Brain microvascular endothelial cell (primary cell): ENCODE measurements at regions not wholly inside any gene's neighbourhood (a gene's known extent, or its start where the extent isn't known, plus 50 kb on each side); places are given as distances from the start of the nearest gene placed in this dataset.

Source experiments
- DNase-seq: peaks from one replicate; pipeline ENCODE4 v3.0.0-alpha.2; 2020
- H3K27ac ChIP-seq: fragments of 250-450 bp; sonication (Bioruptor Pico); 2 replicates; pipeline ENCODE4 v1.5.1; 2020; ENCODE audit warnings: mild to moderate bottlenecking, moderate library complexity
- H3K27me3 ChIP-seq: fragments of 250-450 bp; sonication (Bioruptor Pico); replicated peaks from 2 replicates; pipeline ENCODE4 v1.5.1; 2020; ENCODE audit warnings: mild to moderate bottlenecking
- H3K36me3 ChIP-seq: fragments of 250-450 bp; sonication (Bioruptor Pico); replicated peaks from 2 replicates; pipeline ENCODE4 v1.5.1; 2020; ENCODE audit warnings: mild to moderate bottlenecking
- H3K4me3 ChIP-seq: 2 replicates; pipeline ENCODE4 v1.5.1; 2011; ENCODE audit warnings: low read depth, mild to moderate bottlenecking, control low read depth, low read length, moderate library complexity
- CTCF ChIP-seq: IDR thresholded peaks from 2 replicates; pipeline ENCODE4 v1.5.1; 2011; ENCODE audit warnings: low read depth, mild to moderate bottlenecking, moderate library complexity, low read length, control low read depth, inconsistent platforms; ENCODE audit errors: missing control alignments
- in situ Hi-C: cut with HindIII; loops from 2 replicates; pipeline ENCODE4 v1.10.0; 2017; ENCODE audit warnings: low sequenced_read_pairs, low pct_ligation_motif_present

- no peak overlapping the region for H3K27ac ChIP-seq
- H3K4me3 ChIP-seq, result no peak overlapping the region
- TF ChIP-seq CTCF, result no peak
- H3K36me3 ChIP-seq, result no peaks in the 10 kb centered on the region
- no peaks in the 10 kb centered on the region for H3K27me3 ChIP-seq
- in situ Hi-C loops, result no loop called here
- DNase-seq, result no peak
Observed at GRCh38 chr11:8803973-8804372, 107.0 kb upstream of the AKIP1 start.

GRCh38 chr11:8805296-8805695 is 105.7 kb upstream of the AKIP1 start:
- DNase-seq, result no peak
- H3K4me3 ChIP-seq, result no peak overlapping the region
- in situ Hi-C loops, result no loop called here
- TF ChIP-seq CTCF, result no peak
- H3K27me3 ChIP-seq, result no peaks in the 10 kb centered on the region
- no peak overlapping the region for H3K27ac ChIP-seq
- H3K36me3 ChIP-seq, result no peaks in the 10 kb centered on the region

GRCh38 chr11:8806974-8807373 is 104.0 kb upstream of the AKIP1 start:
- Histone ChIP-seq H3K36me3 (no peaks in the 10 kb centered on the region), H3K27ac (no peak overlapping the region), H3K4me3 (no peak overlapping the region), H3K27me3 (no peaks in the 10 kb centered on the region)
- TF ChIP-seq CTCF, result no peak
- DNase-seq, result no peak
- in situ Hi-C loops, result no loop called here

DNA sequence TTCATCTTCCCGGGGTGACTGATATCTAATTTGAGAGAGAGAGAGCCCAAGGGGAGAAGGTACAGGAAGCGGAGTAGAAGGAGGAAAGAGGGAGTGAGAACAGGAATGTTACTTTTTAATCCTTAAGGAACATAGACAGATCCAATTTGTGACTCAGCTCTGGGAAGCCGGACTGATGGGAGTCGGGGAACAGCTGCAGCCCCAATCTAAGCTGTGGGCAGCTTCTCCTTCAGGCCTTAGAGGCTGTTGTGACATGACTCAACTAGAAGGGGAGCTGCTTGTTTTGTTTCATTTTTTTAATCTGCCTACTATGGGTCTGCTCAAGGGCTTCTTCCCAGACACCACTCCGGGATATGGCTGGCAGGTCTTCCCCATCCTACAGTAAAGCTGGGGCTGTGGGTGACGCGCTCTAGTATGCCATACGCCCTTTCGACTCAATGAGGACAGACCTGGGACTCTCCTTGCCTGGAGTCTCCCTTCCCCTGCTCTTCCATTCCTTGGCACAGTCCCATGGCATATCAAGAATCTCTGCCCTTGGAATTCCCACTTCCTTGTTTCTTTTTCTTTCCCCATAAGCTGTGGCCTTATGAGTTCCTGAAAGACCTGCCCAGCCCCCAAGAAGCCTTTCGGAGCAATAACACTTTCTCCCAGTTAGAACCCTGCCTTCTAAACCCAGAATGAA is 103.3 kb upstream of the AKIP1 start:
- no peak for TF ChIP-seq CTCF
- DNase-seq, result no peak
- peak overlapping the region; percentile 9 for H3K4me3 ChIP-seq
- H3K27me3 ChIP-seq, result no peaks in the 10 kb centered on the region
- in situ Hi-C loops, result no loop called here
- no peaks in the 10 kb centered on the region for H3K36me3 ChIP-seq
- H3K27ac ChIP-seq, result peak overlapping the region; percentile 40

DNA sequence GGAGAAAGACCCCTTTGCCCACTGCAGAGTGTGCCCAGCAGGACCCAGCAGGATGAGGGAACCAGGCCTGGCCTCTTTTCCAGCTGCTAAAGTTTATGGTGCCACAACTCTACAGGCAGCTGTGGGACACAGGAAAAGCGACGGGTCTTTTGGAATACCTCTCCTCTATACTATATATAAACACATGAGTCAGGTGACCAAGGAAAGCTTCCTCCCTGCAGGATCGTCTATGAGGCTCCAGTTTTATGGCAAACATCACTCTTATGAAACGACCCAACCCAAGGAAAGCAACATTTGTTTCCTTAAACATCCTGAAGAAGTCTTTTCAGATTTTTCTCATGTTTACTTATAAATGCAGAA is 102.8 kb upstream of the AKIP1 start:
- TF ChIP-seq CTCF, result no peak
- H3K4me3 ChIP-seq, result no peak overlapping the region

DNA sequence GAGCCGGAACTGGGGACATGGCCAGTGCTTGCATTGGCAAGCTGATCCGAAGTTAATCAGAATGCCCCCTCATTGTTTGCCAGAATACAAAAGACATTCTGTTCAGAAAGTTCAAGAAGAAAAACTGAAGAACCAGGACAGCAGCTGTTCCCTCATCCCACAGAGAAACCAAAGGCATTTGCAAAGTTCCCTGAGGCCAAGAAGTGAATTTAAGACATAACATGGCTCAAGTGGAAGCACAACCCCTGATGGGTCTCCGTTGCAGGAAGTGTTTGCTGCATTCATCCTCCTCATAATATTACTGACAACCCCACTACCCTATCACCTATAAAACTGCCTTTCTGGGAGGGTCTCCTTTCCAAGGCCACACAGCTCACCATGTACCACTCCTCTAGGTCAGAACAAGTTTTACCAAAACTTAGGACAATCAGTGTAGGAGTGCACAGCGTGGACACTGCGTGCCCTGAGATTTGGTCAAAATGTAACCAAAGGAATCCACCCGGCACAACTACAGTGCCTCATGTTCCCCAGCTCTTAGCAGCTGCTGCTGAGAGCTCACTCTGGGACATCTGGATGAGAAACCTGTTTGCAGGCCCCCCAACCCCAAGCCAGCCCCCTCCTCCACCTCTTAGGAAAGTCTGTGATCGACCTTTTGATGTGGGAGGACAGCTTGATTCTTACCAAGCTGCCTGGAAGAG is 101.6 kb upstream of the AKIP1 start:
- peak overlapping the region; percentile 62 for H3K4me3 ChIP-seq
- H3K27me3 ChIP-seq, result no peaks in the 10 kb centered on the region
- in situ Hi-C loops, result no loop called here
- TF ChIP-seq CTCF, result no peak
- DNase-seq, result no peak
- H3K27ac ChIP-seq, result no peak overlapping the region
- no peaks in the 10 kb centered on the region for H3K36me3 ChIP-seq

More for the DNA sequence above, 102.8 kb upstream of the AKIP1 start:
- no peak for DNase-seq
- Histone ChIP-seq H3K27ac (no peak overlapping the region), H3K27me3 (no peaks in the 10 kb centered on the region), H3K36me3 (no peaks in the 10 kb centered on the region)
- in situ Hi-C loops, result no loop called here
